Thyroid gland (tissue), 4 donors: ENCODE measurements at regions not wholly inside any gene's neighbourhood (a gene's known extent, or its start where the extent isn't known, plus 50 kb on each side); places are given as distances from the start of the nearest gene placed in this dataset.

Source experiments
- DNase-seq, 2 donors: peaks; one replicate each; pipeline ENCODE4 v3.0.0-alpha.2; 2019
- H3K27ac ChIP-seq, 3 donors: fragments of 200-600 bp; sonication (generic); 1 replicate in 2 of 3; 2 replicates in 1 of 3; pipeline ENCODE4 v1.5.1; 2016 to 2019; ENCODE audit warnings: mild to moderate bottlenecking in 1 of 3, moderate library complexity in 1 of 3
- H3K27me3 ChIP-seq: fragments of 200-600 bp; sonication (generic); one replicate; pipeline ENCODE4 v1.5.1; 2019
- H3K36me3 ChIP-seq, 2 donors: fragments of 200-600 bp; sonication (generic); one replicate each; pipeline ENCODE4 v1.5.1; 2016 to 2019
- H3K4me1 ChIP-seq, 2 donors: fragments of 200-600 bp; sonication (generic); one replicate each; pipeline ENCODE4 v1.5.1; 2017 to 2019
- H3K4me3 ChIP-seq, 3 donors: fragments of 200-600 bp; sonication (generic); replicated peaks in 1 of 3; 1 replicate in 2 of 3; 2 replicates in 1 of 3; pipeline ENCODE4 v1.5.1; 2016; ENCODE audit warnings: mild to moderate bottlenecking in 1 of 3
- H3K9me3 ChIP-seq: fragments of 200-600 bp; sonication (generic); one replicate; pipeline ENCODE4 v1.5.1; 2017
- POLR2A ChIP-seq, 2 donors: fragments of 450-650 bp; IDR thresholded peaks; one replicate each; pipeline ENCODE4 v1.6.1; 2017; ENCODE audit warnings: antibody characterized with exemption in 2 of 2, mild to moderate bottlenecking in 2 of 2, moderate library complexity in 1 of 2
- WGBS, 2 donors: methylation state at CpG; one replicate each; pipeline ENCODE4 v1.1.5; 2017; 5-methylcytosine and 5-hydroxymethylcytosine counted together
- intact Hi-C: fragments of 100-400 bp; cut with DNase I; formaldehyde crosslinking; loops from one replicate; pipeline ENCODE4 v1.15.1; 2023
- TF ChIP-seq, protein P1 (sequence below), 6 experiments: fragments of 200-600 bp in 3 of 6; fragments of 450-650 bp in 3 of 6; sonication (generic) in 3 of 6; IDR thresholded peaks; one replicate each; pipeline ENCODE4 v1.5.1; 2016 to 2019; ENCODE audit warnings: antibody characterized with exemption in 6 of 6, mild to moderate bottlenecking in 2 of 6, inconsistent platforms in 1 of 6, moderate library complexity in 1 of 6

GRCh38 chrX:40157228-40158035, 59.7 kb upstream of the BCOR start:
- no peak for DNase-seq
- 80 to 92% methylated on average over 8 to 13 of the region's 15 CpGs for WGBS, 2 donors
- TF ChIP-seq POLR2A (IDR thresholded peaks at IDR 0.05): no peak
- TF ChIP-seq, protein P1, sequence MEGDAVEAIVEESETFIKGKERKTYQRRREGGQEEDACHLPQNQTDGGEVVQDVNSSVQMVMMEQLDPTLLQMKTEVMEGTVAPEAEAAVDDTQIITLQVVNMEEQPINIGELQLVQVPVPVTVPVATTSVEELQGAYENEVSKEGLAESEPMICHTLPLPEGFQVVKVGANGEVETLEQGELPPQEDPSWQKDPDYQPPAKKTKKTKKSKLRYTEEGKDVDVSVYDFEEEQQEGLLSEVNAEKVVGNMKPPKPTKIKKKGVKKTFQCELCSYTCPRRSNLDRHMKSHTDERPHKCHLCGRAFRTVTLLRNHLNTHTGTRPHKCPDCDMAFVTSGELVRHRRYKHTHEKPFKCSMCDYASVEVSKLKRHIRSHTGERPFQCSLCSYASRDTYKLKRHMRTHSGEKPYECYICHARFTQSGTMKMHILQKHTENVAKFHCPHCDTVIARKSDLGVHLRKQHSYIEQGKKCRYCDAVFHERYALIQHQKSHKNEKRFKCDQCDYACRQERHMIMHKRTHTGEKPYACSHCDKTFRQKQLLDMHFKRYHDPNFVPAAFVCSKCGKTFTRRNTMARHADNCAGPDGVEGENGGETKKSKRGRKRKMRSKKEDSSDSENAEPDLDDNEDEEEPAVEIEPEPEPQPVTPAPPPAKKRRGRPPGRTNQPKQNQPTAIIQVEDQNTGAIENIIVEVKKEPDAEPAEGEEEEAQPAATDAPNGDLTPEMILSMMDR (IDR thresholded peaks at IDR 0.05): no peak

GRCh38 chrX:40156470-40157227, 58.9 kb upstream of the BCOR start:
- 96 to 100% methylated on average over 16 to 32 of the region's 41 CpGs for WGBS, 2 donors
- intact Hi-C loops: loop anchor here (10.0 kb wide), 1 partner anchor 342 kb away; no protein-coding TSS in a partner anchor
- Histone ChIP-seq H3K27me3 (no peaks in the 10 kb centered on the region), H3K9me3 (no peaks in the 10 kb centered on the region), H3K27ac (no peak overlapping the region), H3K4me3 (no peak overlapping the region), H3K36me3 (no peaks in the 10 kb centered on the region), H3K4me1 (peaks cover 22 to 29% of the 10 kb centered on the region in 2 donors)
- no peak for DNase-seq
- TF ChIP-seq, protein P1 (IDR thresholded peaks at IDR 0.05): no peak
- no peak for TF ChIP-seq POLR2A (IDR thresholded peaks at IDR 0.05)

More at GRCh38 chrX:40157228-40158035, 59.7 kb upstream of the BCOR start:
- peaks cover 14 to 23% of the 10 kb centered on the region in 2 donors for H3K4me1 ChIP-seq
- no peaks in the 10 kb centered on the region for H3K36me3 ChIP-seq
- H3K4me3 ChIP-seq: peak overlapping the region in 1 of 3 donors; percentile 32
- no peaks in the 10 kb centered on the region for H3K9me3 ChIP-seq
- peak overlapping the region; percentile 66 to 86 (median 76) for H3K27ac ChIP-seq
- intact Hi-C loops: loop anchor here (10.0 kb wide), 1 partner anchor 343 kb away; no protein-coding TSS in a partner anchor
- H3K27me3 ChIP-seq: no peaks in the 10 kb centered on the region

GRCh38 chrX:40155589-40156469, 58.1 kb upstream of the BCOR start:
- 71 to 75% methylated on average over 9 to 24 of the region's 73 CpGs for WGBS, 2 donors
- H3K4me3 ChIP-seq: peak overlapping the region in 1 of 3 donors; percentile 30
- intact Hi-C loops: loop anchor here (10.0 kb wide), 1 partner anchor 341 kb away; no protein-coding TSS in a partner anchor
- no peaks in the 10 kb centered on the region for H3K9me3 ChIP-seq
- H3K36me3 ChIP-seq: no peaks in the 10 kb centered on the region
- TF ChIP-seq, protein P1 (IDR thresholded peaks at IDR 0.05): no peak
- TF ChIP-seq POLR2A (IDR thresholded peaks at IDR 0.05): no peak
- peaks cover 30 to 33% of the 10 kb centered on the region in 2 donors for H3K4me1 ChIP-seq
- no peak for DNase-seq
- H3K27me3 ChIP-seq: no peaks in the 10 kb centered on the region
- peak overlapping the region; percentile 29 to 77 (median 57) for H3K27ac ChIP-seq

GRCh38 chrX:40154853-40155588, 57.3 kb upstream of the BCOR start:
- peaks cover 30 to 33% of the 10 kb centered on the region in 2 donors for H3K4me1 ChIP-seq
- intact Hi-C loops: loop anchor here (10.0 kb wide), 1 partner anchor 340 kb away; no protein-coding TSS in a partner anchor
- TF ChIP-seq, protein P1 (IDR thresholded peaks at IDR 0.05): no peak
- TF ChIP-seq POLR2A (IDR thresholded peaks at IDR 0.05): no peak
- DNase-seq: peak; percentile 72 to 73
- no peaks in the 10 kb centered on the region for H3K36me3 ChIP-seq
- H3K27ac ChIP-seq: peak overlapping the region; percentile 57 to 77 (median 59)
- no peaks in the 10 kb centered on the region for H3K9me3 ChIP-seq
- 1 to 2% methylated on average over 9 to 20 of the region's 72 CpGs for WGBS, 2 donors
- H3K27me3 ChIP-seq: no peaks in the 10 kb centered on the region
- H3K4me3 ChIP-seq: peak overlapping the region in 1 of 3 donors; percentile 30
